ENCODE measurements at regions not wholly inside any gene's neighbourhood (a gene's known extent, or its start where the extent isn't known, plus 50 kb on each side); places are given as distances from the start of the nearest gene placed in this dataset.

DNA sequence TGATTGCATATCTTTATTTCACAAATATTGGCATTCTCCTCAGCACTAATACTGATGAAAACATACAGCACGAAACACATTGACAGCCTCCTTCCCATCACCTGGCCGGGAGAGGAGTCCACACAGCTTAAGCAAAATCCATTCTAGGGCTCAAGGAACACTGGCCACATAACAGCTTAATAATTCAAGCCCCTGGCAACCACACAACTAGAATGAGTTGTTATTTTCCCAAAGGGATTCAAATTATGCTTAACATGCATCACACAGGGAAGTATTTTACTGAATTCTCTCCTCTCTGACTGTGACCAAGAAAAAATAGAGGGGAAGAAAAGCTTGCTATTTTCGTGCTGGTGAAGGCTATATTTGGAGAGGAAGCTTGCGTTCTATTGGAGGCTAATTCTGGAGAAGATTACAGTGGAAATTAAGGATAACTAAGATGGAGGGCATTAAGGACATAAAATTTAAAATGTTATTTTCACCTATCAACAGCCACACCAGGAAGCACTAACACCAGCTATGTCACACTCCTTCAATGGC, 198.5 kb downstream of the ADGRG6 start:
- peaks cover 0 to 9% (median 5%) of the 10 kb centered on the region in 3 donors for H3K9me3 ChIP-seq
- H3K4me3 ChIP-seq, result no peak overlapping the region
- TF ChIP-seq POLR2A (IDR thresholded peaks at IDR 0.05), result no peak
- TF ChIP-seq, protein P1, sequence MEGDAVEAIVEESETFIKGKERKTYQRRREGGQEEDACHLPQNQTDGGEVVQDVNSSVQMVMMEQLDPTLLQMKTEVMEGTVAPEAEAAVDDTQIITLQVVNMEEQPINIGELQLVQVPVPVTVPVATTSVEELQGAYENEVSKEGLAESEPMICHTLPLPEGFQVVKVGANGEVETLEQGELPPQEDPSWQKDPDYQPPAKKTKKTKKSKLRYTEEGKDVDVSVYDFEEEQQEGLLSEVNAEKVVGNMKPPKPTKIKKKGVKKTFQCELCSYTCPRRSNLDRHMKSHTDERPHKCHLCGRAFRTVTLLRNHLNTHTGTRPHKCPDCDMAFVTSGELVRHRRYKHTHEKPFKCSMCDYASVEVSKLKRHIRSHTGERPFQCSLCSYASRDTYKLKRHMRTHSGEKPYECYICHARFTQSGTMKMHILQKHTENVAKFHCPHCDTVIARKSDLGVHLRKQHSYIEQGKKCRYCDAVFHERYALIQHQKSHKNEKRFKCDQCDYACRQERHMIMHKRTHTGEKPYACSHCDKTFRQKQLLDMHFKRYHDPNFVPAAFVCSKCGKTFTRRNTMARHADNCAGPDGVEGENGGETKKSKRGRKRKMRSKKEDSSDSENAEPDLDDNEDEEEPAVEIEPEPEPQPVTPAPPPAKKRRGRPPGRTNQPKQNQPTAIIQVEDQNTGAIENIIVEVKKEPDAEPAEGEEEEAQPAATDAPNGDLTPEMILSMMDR (IDR thresholded peaks at IDR 0.05), result no peak
- H3K36me3 ChIP-seq, result no peaks in the 10 kb centered on the region
- H3K27ac ChIP-seq, result no peak overlapping the region
- no peaks in the 10 kb centered on the region for H3K27me3 ChIP-seq
- WGBS, 2 donors, result 47 to 51% methylated on average over 4 of the region's 4 CpGs
- intact Hi-C loops (cut with DNase I), result no loop called here
- no peak for DNase-seq
- peaks cover 0 to 5% (median 0%) of the 10 kb centered on the region in 3 donors for H3K4me1 ChIP-seq

DNA sequence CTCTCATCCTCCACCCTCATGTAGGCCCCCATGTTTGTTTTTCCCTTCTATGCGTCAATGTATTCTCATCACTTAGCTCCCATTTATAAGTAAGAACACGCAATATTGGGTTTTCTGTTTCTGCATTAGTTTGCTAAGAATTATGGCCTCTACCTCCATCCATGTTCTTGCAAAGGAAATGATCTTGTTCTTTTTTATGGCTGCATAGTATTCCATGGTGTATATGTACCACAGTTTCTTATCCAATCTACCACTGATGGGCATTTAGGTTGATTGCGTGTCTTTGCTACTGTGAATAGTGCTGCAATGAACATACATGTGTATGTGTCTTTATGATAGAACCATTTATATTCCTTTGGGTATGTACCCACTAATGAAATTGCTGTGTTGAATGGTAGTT, 200.0 kb downstream of the ADGRG6 start:
- Histone ChIP-seq H3K9me3 (peaks cover 0 to 9% (median 5%) of the 10 kb centered on the region in 3 donors), H3K27ac (no peak overlapping the region), H3K27me3 (no peaks in the 10 kb centered on the region), H3K4me1 (peaks cover 0 to 5% (median 0%) of the 10 kb centered on the region in 3 donors), H3K4me3 (no peak overlapping the region), H3K36me3 (no peaks in the 10 kb centered on the region)
- TF ChIP-seq, protein P1 (IDR thresholded peaks at IDR 0.05), result no peak
- TF ChIP-seq POLR2A (IDR thresholded peaks at IDR 0.05), result no peak
- intact Hi-C loops (cut with DNase I), result no loop called here
- 76 to 97% methylated on average over 3 of the region's 3 CpGs for WGBS, 2 donors
- no peak for DNase-seq

- Histone ChIP-seq H3K27me3 (peaks cover 0 to 4% (median 0%) of the 10 kb centered on the region in 4 donors), H3K27ac (no peak overlapping the region), H3K4me1 (no peaks in the 10 kb centered on the region), H3K9me3 (peaks cover 0 to 7% (median 5%) of the 10 kb centered on the region in 3 donors), H3K36me3 (no peaks in the 10 kb centered on the region), H3K4me3 (no peak overlapping the region)
- intact Hi-C loops (cut with DNase I), result no loop called here
- no peak for TF ChIP-seq POLR2A (IDR thresholded peaks at IDR 0.05)
- TF ChIP-seq, protein P1 (IDR thresholded peaks at IDR 0.05), result no peak
- WGBS, 2 donors, result 76 to 81% methylated on average over 4 of the region's 4 CpGs
- DNase-seq, result no peak
Observed at GRCh38 chr6:142507065-142507464, 205.3 kb downstream of the ADGRG6 start.

DNA sequence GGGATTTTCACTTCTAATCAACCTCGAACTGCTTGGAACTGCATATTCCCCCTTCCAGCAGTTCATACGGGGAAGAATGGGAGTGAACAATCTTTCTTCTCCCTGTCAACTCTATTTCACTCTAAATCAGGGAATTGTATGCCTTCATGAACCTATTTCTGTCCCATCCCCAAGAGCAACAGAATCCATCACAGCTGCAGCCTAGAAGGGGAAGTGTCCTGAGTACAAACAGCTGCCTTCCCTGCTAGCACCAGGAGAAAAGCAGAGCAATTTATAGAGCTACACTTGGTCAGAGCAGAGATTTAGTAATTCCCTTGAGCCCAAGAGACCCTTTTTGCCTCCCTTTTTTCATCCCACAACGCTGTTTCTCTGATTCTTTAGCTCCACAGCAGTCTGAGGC, 208.4 kb downstream of the ADGRG6 start:
- Histone ChIP-seq H3K4me3 (no peak overlapping the region), H3K27me3 (peaks cover 0 to 4% (median 0%) of the 10 kb centered on the region in 4 donors), H3K9me3 (no peaks in the 10 kb centered on the region), H3K27ac (no peak overlapping the region), H3K36me3 (no peaks in the 10 kb centered on the region), H3K4me1 (no peaks in the 10 kb centered on the region)
- no peak for DNase-seq
- WGBS, 2 donors, result 54 to 58% methylated on average over 3 of the region's 3 CpGs
- intact Hi-C loops (cut with DNase I), result no loop called here
- TF ChIP-seq POLR2A (IDR thresholded peaks at IDR 0.05), result no peak
- TF ChIP-seq, protein P1 (IDR thresholded peaks at IDR 0.05), result no peak

DNA sequence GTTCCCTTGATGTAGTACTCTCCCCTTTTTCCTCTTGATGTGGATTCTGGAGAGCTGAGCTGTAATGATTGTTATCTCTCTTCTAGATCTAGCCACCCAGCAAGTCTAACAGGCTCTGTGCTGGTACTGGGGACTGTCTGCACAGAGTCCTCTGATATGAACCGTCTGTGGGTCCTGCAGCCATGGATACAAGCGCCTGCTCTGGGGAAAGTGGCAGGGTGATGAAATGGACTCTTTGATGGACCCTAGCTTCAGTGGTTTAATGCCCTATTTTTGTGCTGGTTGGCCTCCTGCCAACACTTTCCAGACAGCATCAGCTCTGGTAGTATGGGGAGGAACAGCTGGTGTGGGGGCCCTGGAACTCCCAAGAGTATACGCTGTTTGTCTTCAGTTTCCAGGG, 216.3 kb downstream of the ADGRG6 start:
- TF ChIP-seq POLR2A (IDR thresholded peaks at IDR 0.05), result no peak
- TF ChIP-seq, protein P1 (IDR thresholded peaks at IDR 0.05), result no peak
- no peaks in the 10 kb centered on the region for H3K27me3 ChIP-seq
- 92% methylated on average over 2 of the region's 3 CpGs; no CpG with 5 or more reads in 1 of the 2 donors for WGBS, 2 donors
- no peak overlapping the region for H3K4me3 ChIP-seq
- H3K9me3 ChIP-seq, result no peaks in the 10 kb centered on the region
- H3K27ac ChIP-seq, result no peak overlapping the region
- no peaks in the 10 kb centered on the region for H3K36me3 ChIP-seq
- peaks cover 0 to 14% (median 0%) of the 10 kb centered on the region in 3 donors for H3K4me1 ChIP-seq
- intact Hi-C loops (cut with DNase I), result no loop called here
- no peak for DNase-seq

Data from esophagus squamous epithelium (tissue), 5 donors.